SU-DHL-6 (cell line): ENCODE measurements at regions not wholly inside any gene's neighbourhood (a gene's known extent, or its start where the extent isn't known, plus 50 kb on each side); places are given as distances from the start of the nearest gene placed in this dataset.
"Not testable (repeated sequence)": the region's sequence is repeated elsewhere in the genome, so short reads cannot be mapped to it uniquely, and the experiment has no call there.

Source experiments
- H2AFZ ChIP-seq: fragments of 200-600 bp; sonication (generic); 2 replicates; pipeline ENCODE4 v1.6.1; 2014; ENCODE audit warnings: low read depth, mild to moderate bottlenecking, moderate library complexity, mixed read lengths, antibody characterized with exemption, low read length; ENCODE audit not compliant: severe bottlenecking
- H3F3A ChIP-seq: fragments of 200-600 bp; shearing (Covaris generic); 2 replicates; pipeline ENCODE4 v1.6.0; 2016; ENCODE audit warnings: antibody characterized with exemption, mild to moderate bottlenecking; ENCODE audit not compliant: insufficient read depth
- H3K27ac ChIP-seq: fragments of 200-600 bp; sonication (generic); 2 replicates; pipeline ENCODE4 v1.5.1; 2016; ENCODE audit warnings: low read depth, mild to moderate bottlenecking, low read length, moderate library complexity, mixed read lengths
- H3K27me3 ChIP-seq: fragments of 200-600 bp; sonication (generic), shearing (Covaris generic); 2 replicates; pipeline ENCODE4 v1.6.0; 2014; ENCODE audit warnings: mild to moderate bottlenecking, low read length
- H3K36me3 ChIP-seq: fragments of 200-600 bp; sonication (generic); 2 replicates; pipeline ENCODE4 v1.6.1; 2014; ENCODE audit warnings: mild to moderate bottlenecking, low read length, mixed read lengths
- H3K4me2 ChIP-seq: fragments of 300-600, 200-600 bp; shearing (Covaris generic), sonication (generic); 2 replicates; pipeline ENCODE4 v1.6.0; 2014; ENCODE audit warnings: low read length, low read depth, mild to moderate bottlenecking; ENCODE audit not compliant: poor library complexity, severe bottlenecking
- H3K4me3 ChIP-seq: fragments of 200-600 bp; sonication (generic); 2 replicates; pipeline ENCODE4 v1.5.1; 2014; ENCODE audit warnings: antibody characterized with exemption, low read length, mild to moderate bottlenecking, mixed read lengths; ENCODE audit not compliant: insufficient read depth, poor library complexity, severe bottlenecking
- H3K79me2 ChIP-seq: fragments of 200-600 bp; sonication (generic); 2 replicates; pipeline ENCODE4 v1.6.1; 2014; ENCODE audit warnings: mild to moderate bottlenecking, low read length, moderate library complexity; ENCODE audit not compliant: insufficient read depth
- H3K9ac ChIP-seq: fragments of 200-600 bp; sonication (generic); 2 replicates; pipeline ENCODE4 v1.7.0; 2014; ENCODE audit warnings: mild to moderate bottlenecking, low read length
- H3K9me2 ChIP-seq: fragments of 200-600 bp; sonication (generic); replicated peaks from 2 replicates; pipeline ENCODE4 v1.6.1; 2014; ENCODE audit warnings: low read length; ENCODE audit not compliant: insufficient read depth
- H3K9me3 ChIP-seq: fragments of 200-600 bp; sonication (generic); 2 replicates; pipeline ENCODE4 v1.6.1; 2014; ENCODE audit warnings: low read length, mixed read lengths; ENCODE audit not compliant: insufficient read depth
- H4K20me1 ChIP-seq: fragments of 200-600 bp; sonication (generic); 2 replicates; pipeline ENCODE4 v1.6.1; 2014; ENCODE audit warnings: low read depth, mild to moderate bottlenecking, antibody characterized with exemption, low read length, moderate library complexity, mixed read lengths
- EZH2phosphoT487 ChIP-seq: fragments of 200-600 bp; sonication (generic), shearing (Covaris generic); conservative IDR thresholded peaks from 2 replicates; pipeline ENCODE4 v1.6.1; 2018; ENCODE audit warnings: mild to moderate bottlenecking, antibody characterized with exemption, low read length, moderate library complexity, mixed read lengths
- TF ChIP-seq, protein P1 (sequence below): fragments of 200-600 bp; sonication (generic); IDR thresholded peaks from one replicate; pipeline ENCODE4 v1.5.1; 2017; ENCODE audit warnings: antibody characterized with exemption, mild to moderate bottlenecking, low read length, moderate library complexity; ENCODE audit not compliant: insufficient read depth, poor library complexity, severe bottlenecking

DNA sequence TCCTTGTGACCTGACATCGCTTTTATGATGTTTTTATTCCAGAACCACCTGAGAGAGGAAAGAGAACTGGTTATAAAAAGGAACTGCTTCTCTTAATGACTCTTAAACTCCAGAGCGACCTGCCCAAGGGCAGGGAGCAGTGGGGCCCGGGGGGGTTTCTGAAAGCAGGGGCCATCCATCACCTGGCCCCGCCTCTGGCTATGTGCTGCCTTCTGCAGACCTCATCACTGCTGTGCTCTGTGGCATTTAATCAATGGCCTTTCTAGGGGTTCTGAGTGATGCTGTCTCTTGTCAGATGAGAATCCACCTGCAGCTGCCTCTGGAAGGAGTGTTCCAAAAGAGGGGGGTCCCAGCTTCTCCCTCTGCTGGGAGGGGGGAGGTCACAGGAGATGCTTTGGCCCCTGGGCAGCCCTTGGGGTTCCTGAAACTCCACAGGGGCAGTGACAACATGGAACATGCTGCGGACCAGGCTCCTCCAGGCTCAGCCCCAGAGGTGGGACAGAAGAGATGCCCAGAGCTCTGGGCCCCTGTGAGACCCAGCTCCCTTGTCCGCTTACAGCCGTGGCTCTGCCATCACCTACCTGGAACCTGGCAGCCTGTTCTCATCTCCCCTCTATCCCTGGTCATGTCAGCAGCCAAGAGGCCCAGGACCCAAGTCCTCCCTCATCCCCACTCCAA lies 177.1 kb upstream of the SULF2 start:
- Histone ChIP-seq H3K27me3 (no peaks in the 10 kb centered on the region), H3K9me3 (no peaks in the 10 kb centered on the region), H3K27ac (no peak overlapping the region), H3K9ac (no peak overlapping the region), H3K4me2 (no peak overlapping the region), H3K79me2 (no peaks in the 10 kb centered on the region), H3K4me3 (no peak overlapping the region), H2AFZ (no peak overlapping the region), H3K9me2 (no peaks in the 10 kb centered on the region), H4K20me1 (no peaks in the 10 kb centered on the region), H3F3A (no peaks in the 10 kb centered on the region), H3K36me3 (no peaks in the 10 kb centered on the region)
- no peak for TF ChIP-seq EZH2phosphoT487
- TF ChIP-seq, protein P1, sequence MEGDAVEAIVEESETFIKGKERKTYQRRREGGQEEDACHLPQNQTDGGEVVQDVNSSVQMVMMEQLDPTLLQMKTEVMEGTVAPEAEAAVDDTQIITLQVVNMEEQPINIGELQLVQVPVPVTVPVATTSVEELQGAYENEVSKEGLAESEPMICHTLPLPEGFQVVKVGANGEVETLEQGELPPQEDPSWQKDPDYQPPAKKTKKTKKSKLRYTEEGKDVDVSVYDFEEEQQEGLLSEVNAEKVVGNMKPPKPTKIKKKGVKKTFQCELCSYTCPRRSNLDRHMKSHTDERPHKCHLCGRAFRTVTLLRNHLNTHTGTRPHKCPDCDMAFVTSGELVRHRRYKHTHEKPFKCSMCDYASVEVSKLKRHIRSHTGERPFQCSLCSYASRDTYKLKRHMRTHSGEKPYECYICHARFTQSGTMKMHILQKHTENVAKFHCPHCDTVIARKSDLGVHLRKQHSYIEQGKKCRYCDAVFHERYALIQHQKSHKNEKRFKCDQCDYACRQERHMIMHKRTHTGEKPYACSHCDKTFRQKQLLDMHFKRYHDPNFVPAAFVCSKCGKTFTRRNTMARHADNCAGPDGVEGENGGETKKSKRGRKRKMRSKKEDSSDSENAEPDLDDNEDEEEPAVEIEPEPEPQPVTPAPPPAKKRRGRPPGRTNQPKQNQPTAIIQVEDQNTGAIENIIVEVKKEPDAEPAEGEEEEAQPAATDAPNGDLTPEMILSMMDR, result no peak

DNA sequence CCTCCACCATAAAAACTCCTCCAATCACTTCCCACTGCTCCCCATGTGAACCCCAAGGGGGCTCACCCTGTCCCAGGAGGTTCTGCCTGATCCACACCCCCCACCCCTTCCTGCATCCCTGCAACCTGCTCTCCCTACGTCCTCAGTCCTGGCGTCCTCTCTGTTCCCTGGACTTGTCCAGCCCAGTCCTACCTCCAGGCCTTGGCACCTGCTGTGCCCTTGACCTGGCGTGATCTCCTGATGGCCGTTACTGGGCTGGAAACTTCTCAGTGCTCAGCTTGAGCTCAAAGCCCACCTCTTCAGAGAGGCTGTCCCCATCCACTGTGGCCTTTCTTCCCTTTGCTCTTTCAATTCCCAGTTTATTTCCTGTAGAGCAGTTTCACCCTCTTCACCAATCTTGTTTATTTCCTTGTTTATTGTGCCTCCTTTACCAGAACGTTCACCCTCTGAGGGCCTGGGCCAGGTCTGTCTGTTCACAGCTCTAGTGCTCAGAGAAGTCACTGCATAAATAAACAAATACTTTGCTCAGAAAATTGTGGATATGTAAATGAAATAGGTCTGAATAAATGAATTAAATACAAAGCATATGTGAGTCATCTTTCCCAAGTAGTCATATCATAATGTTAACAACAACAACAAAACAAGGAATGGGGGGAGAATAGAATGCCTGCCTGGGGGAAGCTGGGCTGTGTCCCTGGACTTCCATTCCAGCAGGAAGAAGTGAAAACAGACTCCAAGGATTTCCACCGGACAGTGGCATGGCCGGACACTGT lies 175.7 kb upstream of the SULF2 start:
- Histone ChIP-seq H3K9ac (no peak overlapping the region), H2AFZ (no peak overlapping the region), H3K4me2 (no peak overlapping the region), H3K9me2 (no peaks in the 10 kb centered on the region), H3K79me2 (no peaks in the 10 kb centered on the region), H3F3A (no peaks in the 10 kb centered on the region), H4K20me1 (no peaks in the 10 kb centered on the region), H3K9me3 (no peaks in the 10 kb centered on the region), H3K27ac (no peak overlapping the region), H3K36me3 (no peaks in the 10 kb centered on the region), H3K4me3 (no peak overlapping the region), H3K27me3 (no peaks in the 10 kb centered on the region)
- TF ChIP-seq, protein P1, result no peak
- no peak for TF ChIP-seq EZH2phosphoT487

DNA sequence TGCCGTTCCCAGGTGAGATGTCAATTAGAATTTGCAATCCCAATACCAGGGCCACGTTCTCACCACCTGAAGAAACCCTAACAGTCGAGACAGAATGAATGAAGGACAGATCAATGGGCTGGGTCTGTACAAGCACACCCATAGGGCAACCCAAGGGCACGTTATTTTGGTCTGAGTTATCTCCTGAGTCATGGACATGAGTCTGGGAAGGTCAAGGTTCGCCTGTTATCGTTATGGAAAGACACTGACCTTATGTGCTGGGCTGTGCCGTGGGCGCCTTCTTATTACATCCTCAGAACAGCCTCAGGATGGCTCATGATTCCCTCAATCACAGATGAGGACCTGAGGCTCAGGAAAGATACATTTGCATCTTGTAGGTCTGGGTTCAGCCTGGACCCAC lies 175.0 kb upstream of the SULF2 start:
- no peak overlapping the region for H3K9ac ChIP-seq
- H3K4me2 ChIP-seq, result no peak overlapping the region
- no peaks in the 10 kb centered on the region for H3K9me3 ChIP-seq
- no peaks in the 10 kb centered on the region for H3K79me2 ChIP-seq
- no peaks in the 10 kb centered on the region for H3F3A ChIP-seq
- H3K36me3 ChIP-seq, result no peaks in the 10 kb centered on the region
- TF ChIP-seq, protein P1, result no peak
- no peak for TF ChIP-seq EZH2phosphoT487
- no peak overlapping the region for H3K27ac ChIP-seq
- H3K27me3 ChIP-seq, result no peaks in the 10 kb centered on the region
- H2AFZ ChIP-seq, result no peak overlapping the region
- H3K4me3 ChIP-seq, result no peak overlapping the region
- no peaks in the 10 kb centered on the region for H4K20me1 ChIP-seq
- no peaks in the 10 kb centered on the region for H3K9me2 ChIP-seq

DNA sequence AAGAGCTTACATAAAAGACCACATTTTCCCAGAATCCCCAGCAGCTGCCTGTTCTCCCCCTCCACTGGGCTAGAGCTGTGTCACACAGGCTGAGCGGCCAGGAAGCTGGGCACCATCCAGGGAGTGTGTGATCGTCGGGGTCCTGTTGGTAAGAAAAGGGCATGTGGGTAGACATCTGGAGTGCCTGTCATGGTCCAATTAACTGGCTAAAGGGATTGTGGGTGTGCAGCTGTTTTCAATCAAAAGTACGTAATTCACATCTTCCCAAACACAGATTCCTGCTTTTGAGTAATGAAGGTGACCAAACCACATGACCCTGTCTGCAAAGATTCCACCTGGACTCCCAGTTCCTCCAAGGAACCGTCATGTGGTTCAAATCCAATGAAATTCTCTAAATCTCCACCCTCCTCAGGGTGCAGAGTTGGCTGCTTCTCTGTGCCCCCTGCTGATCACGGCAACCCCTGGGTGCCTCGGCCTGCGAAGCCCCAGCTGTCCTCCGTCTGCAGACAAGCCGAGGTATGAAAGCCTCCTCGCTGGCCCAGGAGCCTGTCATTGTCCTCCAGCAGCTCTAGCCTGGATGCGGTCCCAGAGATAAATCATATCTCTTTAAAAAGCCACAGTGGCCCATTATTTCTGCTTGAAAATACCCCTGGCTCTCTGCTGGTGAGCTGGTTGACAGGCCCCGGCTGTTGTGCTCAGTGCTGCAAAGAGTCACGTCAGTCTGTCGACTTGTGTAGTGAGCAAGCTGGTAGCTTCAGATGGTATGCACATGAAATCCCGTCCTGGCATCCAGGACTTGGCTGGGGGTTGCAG lies 172.9 kb upstream of the SULF2 start:
- not testable (repeated sequence) for H3K9me2 ChIP-seq, H3K27ac ChIP-seq, H3K9ac ChIP-seq, H3F3A ChIP-seq, H3K36me3 ChIP-seq, H3K27me3 ChIP-seq, H3K4me3 ChIP-seq, H3K79me2 ChIP-seq, H2AFZ ChIP-seq, H3K9me3 ChIP-seq, H4K20me1 ChIP-seq, H3K4me2 ChIP-seq
